GM23338 (cell line): ENCODE measurements at regions not wholly inside any gene's neighbourhood (a gene's known extent, or its start where the extent isn't known, plus 50 kb on each side); places are given as distances from the start of the nearest gene placed in this dataset.

Source experiments
- ATAC-seq: fragments of 200-7000 bp; cut with Tn5 transposase; 3 replicates; pipeline ENCODE4 v1.9.1; 2020
- DNase-seq: peaks from one replicate; pipeline ENCODE4 v3.0.0-alpha.2; 2015; ENCODE audit warnings: low spot score
- H2AFZ ChIP-seq: fragments of 200-600 bp; sonication (generic); 2 replicates; pipeline ENCODE4 v1.8.0; 2016; ENCODE audit warnings: antibody characterized with exemption, mild to moderate bottlenecking, moderate library complexity
- H3F3A ChIP-seq: fragments of 200-600 bp; sonication (generic); replicated peaks from 2 replicates; pipeline ENCODE4 v1.8.0; 2017; ENCODE audit warnings: antibody characterized with exemption, mixed run types, low read depth
- H3K27ac ChIP-seq: fragments of 200-600 bp; sonication (generic); 2 replicates; pipeline ENCODE4 v1.6.1; 2016; ENCODE audit warnings: low read depth
- H3K27me3 ChIP-seq: fragments of 200-600 bp; sonication (generic); 2 replicates; pipeline ENCODE4 v1.8.0; 2016; ENCODE audit warnings: mild to moderate bottlenecking, mixed run types, moderate library complexity; ENCODE audit not compliant: insufficient read depth
- H3K36me3 ChIP-seq: fragments of 200-600 bp; sonication (generic); 2 replicates; pipeline ENCODE4 v1.8.0; 2016; ENCODE audit warnings: mild to moderate bottlenecking; ENCODE audit not compliant: insufficient read depth
- H3K4me1 ChIP-seq: fragments of 200-600 bp; sonication (generic); 2 replicates; pipeline ENCODE4 v1.8.0; 2016; ENCODE audit warnings: mild to moderate bottlenecking, moderate library complexity; ENCODE audit not compliant: insufficient read depth
- H3K4me2 ChIP-seq: fragments of 200-600 bp; sonication (generic); 2 replicates; pipeline ENCODE4 v1.7.1; 2017; ENCODE audit warnings: mixed run types
- H3K4me3 ChIP-seq: fragments of 200-600 bp; sonication (generic); 2 replicates; pipeline ENCODE4 v1.6.1; 2016; ENCODE audit warnings: mixed run types
- H3K79me2 ChIP-seq: fragments of 200-600 bp; sonication (generic); replicated peaks from 2 replicates; pipeline ENCODE4 v1.8.0; 2017; ENCODE audit warnings: mild to moderate bottlenecking; ENCODE audit not compliant: insufficient read depth
- H3K9me2 ChIP-seq: fragments of 200-600 bp; sonication (generic); 2 replicates; pipeline ENCODE4 v1.8.0; 2017; ENCODE audit not compliant: insufficient read depth
- H4K20me1 ChIP-seq: fragments of 200-600 bp; sonication (generic); replicated peaks from 2 replicates; pipeline ENCODE4 v1.8.0; 2017; ENCODE audit warnings: mild to moderate bottlenecking; ENCODE audit not compliant: insufficient read depth
- H3K27ac Mint-ChIP-seq: 2 replicates; pipeline ENCODE4 v1.8.0; 2020; ENCODE audit warnings: inconsistent platforms, mild to moderate bottlenecking, moderate library complexity, mixed read lengths
- H3K27me3 Mint-ChIP-seq: 3 replicates; pipeline ENCODE4 v1.8.0; 2022; ENCODE audit warnings: low read depth, mild to moderate bottlenecking, moderate library complexity, mixed read lengths, inconsistent platforms; ENCODE audit not compliant: insufficient read depth, poor library complexity
- H3K36me3 Mint-ChIP-seq: 3 replicates; pipeline ENCODE4 v1.8.0; 2021; ENCODE audit warnings: low read depth, mild to moderate bottlenecking, inconsistent platforms, moderate library complexity, mixed read lengths
- H3K4me1 Mint-ChIP-seq: 3 replicates; pipeline ENCODE4 v1.8.0; 2020; ENCODE audit warnings: mild to moderate bottlenecking, inconsistent platforms, mixed read lengths
- H3K4me3 Mint-ChIP-seq: 3 replicates; pipeline ENCODE4 v1.8.0; 2021; ENCODE audit warnings: moderate library complexity, mild to moderate bottlenecking, inconsistent platforms, mixed read lengths
- H3K9me3 Mint-ChIP-seq: 3 replicates; pipeline ENCODE4 v1.8.0; 2020; ENCODE audit warnings: moderate library complexity, mild to moderate bottlenecking, inconsistent platforms, mixed read lengths
- CREB1 ChIP-seq: fragments of 250-450 bp; sonication (Bioruptor Pico); IDR thresholded peaks from 2 replicates; pipeline ENCODE4 v1.5.0; 2020; ENCODE audit warnings: low read depth, mild to moderate bottlenecking, moderate library complexity
- CTCF ChIP-seq, 2 experiments: fragments of 200-600 bp in 1 of 2; sonication (generic) in 1 of 2; conservative IDR thresholded peaks; 2 replicates each; pipeline versions ENCODE4 v1.5.1 to v1.6.1; 2016 to 2017; ENCODE audit warnings: antibody characterized with exemption in 2 of 2, low read depth in 2 of 2, mild to moderate bottlenecking in 2 of 2, moderate library complexity in 1 of 2
- EZH2 ChIP-seq: fragments of 200-600 bp; sonication (generic); IDR thresholded peaks from one replicate; pipeline ENCODE4 v1.8.0; 2017; ENCODE audit warnings: antibody characterized with exemption, mild to moderate bottlenecking, low read depth; ENCODE audit not compliant: unreplicated experiment
- EZH2phosphoT487 ChIP-seq: fragments of 200-600 bp; sonication (generic); IDR thresholded peaks from one replicate; pipeline ENCODE4 v1.8.1; 2018; ENCODE audit warnings: antibody characterized with exemption; ENCODE audit not compliant: unreplicated experiment
- JUNB ChIP-seq: IDR thresholded peaks from one replicate; pipeline ENCODE4 v1.6.1; 2016; ENCODE audit warnings: antibody characterized with exemption; ENCODE audit not compliant: unreplicated experiment
- NANOG ChIP-seq: IDR thresholded peaks from 2 replicates; pipeline ENCODE4 v1.6.1; 2016; ENCODE audit warnings: antibody characterized with exemption, borderline replicate concordance
- STAT1 ChIP-seq: IDR thresholded peaks from one replicate; pipeline ENCODE4 v1.6.1; 2016; ENCODE audit warnings: antibody characterized with exemption; ENCODE audit not compliant: unreplicated experiment
- ZNF114 ChIP-seq: fragments of 250-450 bp; sonication (Bioruptor Pico); IDR thresholded peaks from 2 replicates; pipeline ENCODE4 v1.5.0; 2020; ENCODE audit warnings: mild to moderate bottlenecking, moderate library complexity
- ZNF331 ChIP-seq: fragments of 250-450 bp; sonication (Bioruptor Pico); IDR thresholded peaks from 2 replicates; pipeline ENCODE4 v1.5.0; 2020; ENCODE audit warnings: low read depth, mild to moderate bottlenecking, moderate library complexity
- TF ChIP-seq, protein P1 (sequence below): fragments of 250-450 bp; sonication (Bioruptor Pico); IDR thresholded peaks from 2 replicates; pipeline ENCODE4 v1.5.0; 2020; ENCODE audit warnings: mild to moderate bottlenecking, moderate library complexity
- TF ChIP-seq, protein P2 (sequence below): IDR thresholded peaks from one replicate; pipeline ENCODE4 v1.6.1; 2018; ENCODE audit warnings: antibody characterized with exemption; ENCODE audit not compliant: unreplicated experiment

GRCh38 chr1:173293756-173294155 lies 86.6 kb upstream of the TNFSF4 start (continued):
- TF ChIP-seq, protein P1, sequence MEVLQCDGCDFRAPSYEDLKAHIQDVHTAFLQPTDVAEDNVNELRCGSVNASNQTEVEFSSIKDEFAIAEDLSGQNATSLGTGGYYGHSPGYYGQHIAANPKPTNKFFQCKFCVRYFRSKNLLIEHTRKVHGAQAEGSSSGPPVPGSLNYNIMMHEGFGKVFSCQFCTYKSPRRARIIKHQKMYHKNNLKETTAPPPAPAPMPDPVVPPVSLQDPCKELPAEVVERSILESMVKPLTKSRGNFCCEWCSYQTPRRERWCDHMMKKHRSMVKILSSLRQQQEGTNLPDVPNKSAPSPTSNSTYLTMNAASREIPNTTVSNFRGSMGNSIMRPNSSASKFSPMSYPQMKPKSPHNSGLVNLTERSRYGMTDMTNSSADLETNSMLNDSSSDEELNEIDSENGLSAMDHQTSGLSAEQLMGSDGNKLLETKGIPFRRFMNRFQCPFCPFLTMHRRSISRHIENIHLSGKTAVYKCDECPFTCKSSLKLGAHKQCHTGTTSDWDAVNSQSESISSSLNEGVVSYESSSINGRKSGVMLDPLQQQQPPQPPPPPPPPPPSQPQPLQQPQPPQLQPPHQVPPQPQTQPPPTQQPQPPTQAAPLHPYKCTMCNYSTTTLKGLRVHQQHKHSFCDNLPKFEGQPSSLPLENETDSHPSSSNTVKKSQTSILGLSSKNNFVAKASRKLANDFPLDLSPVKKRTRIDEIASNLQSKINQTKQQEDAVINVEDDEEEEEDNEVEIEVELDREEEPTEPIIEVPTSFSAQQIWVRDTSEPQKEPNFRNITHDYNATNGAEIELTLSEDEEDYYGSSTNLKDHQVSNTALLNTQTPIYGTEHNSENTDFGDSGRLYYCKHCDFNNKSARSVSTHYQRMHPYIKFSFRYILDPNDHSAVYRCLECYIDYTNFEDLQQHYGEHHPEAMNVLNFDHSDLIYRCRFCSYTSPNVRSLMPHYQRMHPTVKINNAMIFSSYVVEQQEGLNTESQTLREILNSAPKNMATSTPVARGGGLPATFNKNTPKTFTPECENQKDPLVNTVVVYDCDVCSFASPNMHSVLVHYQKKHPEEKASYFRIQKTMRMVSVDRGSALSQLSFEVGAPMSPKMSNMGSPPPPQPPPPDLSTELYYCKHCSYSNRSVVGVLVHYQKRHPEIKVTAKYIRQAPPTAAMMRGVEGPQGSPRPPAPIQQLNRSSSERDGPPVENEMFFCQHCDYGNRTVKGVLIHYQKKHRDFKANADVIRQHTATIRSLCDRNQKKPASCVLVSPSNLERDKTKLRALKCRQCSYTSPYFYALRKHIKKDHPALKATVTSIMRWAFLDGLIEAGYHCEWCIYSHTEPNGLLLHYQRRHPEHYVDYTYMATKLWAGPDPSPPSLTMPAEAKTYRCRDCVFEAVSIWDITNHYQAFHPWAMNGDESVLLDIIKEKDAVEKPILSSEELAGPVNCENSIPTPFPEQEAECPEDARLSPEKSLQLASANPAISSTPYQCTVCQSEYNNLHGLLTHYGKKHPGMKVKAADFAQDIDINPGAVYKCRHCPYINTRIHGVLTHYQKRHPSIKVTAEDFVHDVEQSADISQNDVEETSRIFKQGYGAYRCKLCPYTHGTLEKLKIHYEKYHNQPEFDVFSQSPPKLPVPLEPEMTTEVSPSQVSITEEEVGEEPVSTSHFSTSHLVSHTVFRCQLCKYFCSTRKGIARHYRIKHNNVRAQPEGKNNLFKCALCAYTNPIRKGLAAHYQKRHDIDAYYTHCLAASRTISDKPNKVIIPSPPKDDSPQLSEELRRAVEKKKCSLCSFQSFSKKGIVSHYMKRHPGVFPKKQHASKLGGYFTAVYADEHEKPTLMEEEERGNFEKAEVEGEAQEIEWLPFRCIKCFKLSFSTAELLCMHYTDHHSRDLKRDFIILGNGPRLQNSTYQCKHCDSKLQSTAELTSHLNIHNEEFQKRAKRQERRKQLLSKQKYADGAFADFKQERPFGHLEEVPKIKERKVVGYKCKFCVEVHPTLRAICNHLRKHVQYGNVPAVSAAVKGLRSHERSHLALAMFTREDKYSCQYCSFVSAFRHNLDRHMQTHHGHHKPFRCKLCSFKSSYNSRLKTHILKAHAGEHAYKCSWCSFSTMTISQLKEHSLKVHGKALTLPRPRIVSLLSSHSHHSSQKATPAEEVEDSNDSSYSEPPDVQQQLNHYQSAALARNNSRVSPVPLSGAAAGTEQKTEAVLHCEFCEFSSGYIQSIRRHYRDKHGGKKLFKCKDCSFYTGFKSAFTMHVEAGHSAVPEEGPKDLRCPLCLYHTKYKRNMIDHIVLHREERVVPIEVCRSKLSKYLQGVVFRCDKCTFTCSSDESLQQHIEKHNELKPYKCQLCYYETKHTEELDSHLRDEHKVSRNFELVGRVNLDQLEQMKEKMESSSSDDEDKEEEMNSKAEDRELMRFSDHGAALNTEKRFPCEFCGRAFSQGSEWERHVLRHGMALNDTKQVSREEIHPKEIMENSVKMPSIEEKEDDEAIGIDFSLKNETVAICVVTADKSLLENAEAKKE (CRISPR knock-in tag) = no peak
- no peak for TF ChIP-seq EZH2
- no peak for TF ChIP-seq ZNF114 (CRISPR knock-in tag)

GRCh38 chr1:173294843-173295242 lies 87.7 kb upstream of the TNFSF4 start:
- Histone ChIP-seq H3K79me2 (no peaks in the 10 kb centered on the region), H3K4me1 (peaks cover 4% of the 10 kb centered on the region; the same call in 1 of the 2 replicates), H3K27ac (no peak overlapping the region), H3K27me3 (no peaks in the 10 kb centered on the region), H4K20me1 (no peaks in the 10 kb centered on the region), H3K9me2 (no peaks in the 10 kb centered on the region), H2AFZ (no peak overlapping the region), H3K4me2 (no peak overlapping the region), H3F3A (no peaks in the 10 kb centered on the region), H3K4me3 (no peak overlapping the region), H3K36me3 (no peaks in the 10 kb centered on the region)
- Mint-ChIP-seq H3K9me3 (no peaks in the 10 kb centered on the region), H3K36me3 (no peaks in the 10 kb centered on the region), H3K4me1 (peaks cover 16% of the 10 kb centered on the region; the same call in 2 of the 3 replicates), H3K27ac (no peak overlapping the region), H3K4me3 (no peak overlapping the region), H3K27me3 (peaks cover 4% of the 10 kb centered on the region)
- ATAC-seq = no peak
- no peak for DNase-seq
- no peak for TF ChIP-seq ZNF331 (CRISPR knock-in tag)
- TF ChIP-seq, protein P2, sequence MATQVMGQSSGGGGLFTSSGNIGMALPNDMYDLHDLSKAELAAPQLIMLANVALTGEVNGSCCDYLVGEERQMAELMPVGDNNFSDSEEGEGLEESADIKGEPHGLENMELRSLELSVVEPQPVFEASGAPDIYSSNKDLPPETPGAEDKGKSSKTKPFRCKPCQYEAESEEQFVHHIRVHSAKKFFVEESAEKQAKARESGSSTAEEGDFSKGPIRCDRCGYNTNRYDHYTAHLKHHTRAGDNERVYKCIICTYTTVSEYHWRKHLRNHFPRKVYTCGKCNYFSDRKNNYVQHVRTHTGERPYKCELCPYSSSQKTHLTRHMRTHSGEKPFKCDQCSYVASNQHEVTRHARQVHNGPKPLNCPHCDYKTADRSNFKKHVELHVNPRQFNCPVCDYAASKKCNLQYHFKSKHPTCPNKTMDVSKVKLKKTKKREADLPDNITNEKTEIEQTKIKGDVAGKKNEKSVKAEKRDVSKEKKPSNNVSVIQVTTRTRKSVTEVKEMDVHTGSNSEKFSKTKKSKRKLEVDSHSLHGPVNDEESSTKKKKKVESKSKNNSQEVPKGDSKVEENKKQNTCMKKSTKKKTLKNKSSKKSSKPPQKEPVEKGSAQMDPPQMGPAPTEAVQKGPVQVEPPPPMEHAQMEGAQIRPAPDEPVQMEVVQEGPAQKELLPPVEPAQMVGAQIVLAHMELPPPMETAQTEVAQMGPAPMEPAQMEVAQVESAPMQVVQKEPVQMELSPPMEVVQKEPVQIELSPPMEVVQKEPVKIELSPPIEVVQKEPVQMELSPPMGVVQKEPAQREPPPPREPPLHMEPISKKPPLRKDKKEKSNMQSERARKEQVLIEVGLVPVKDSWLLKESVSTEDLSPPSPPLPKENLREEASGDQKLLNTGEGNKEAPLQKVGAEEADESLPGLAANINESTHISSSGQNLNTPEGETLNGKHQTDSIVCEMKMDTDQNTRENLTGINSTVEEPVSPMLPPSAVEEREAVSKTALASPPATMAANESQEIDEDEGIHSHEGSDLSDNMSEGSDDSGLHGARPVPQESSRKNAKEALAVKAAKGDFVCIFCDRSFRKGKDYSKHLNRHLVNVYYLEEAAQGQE = no peak
- no peak for TF ChIP-seq EZH2phosphoT487
- TF ChIP-seq CTCF (conservative IDR thresholded peaks at IDR 0.05; ENCODE audit: low read depth in 2 of 2) = no peak
- TF ChIP-seq NANOG = no peak
- TF ChIP-seq STAT1 = no peak
- no peak for TF ChIP-seq JUNB
- no peak for TF ChIP-seq CREB1 (CRISPR knock-in tag)
